ENCODE measurements at regions not wholly inside any gene's neighbourhood (a gene's known extent, or its start where the extent isn't known, plus 50 kb on each side); places are given as distances from the start of the nearest gene placed in this dataset.

- Histone ChIP-seq H3K36me3 (ENCODE audit: control insufficient read depth in 2 of 4, insufficient read depth in 4 of 4, low read length in 3 of 4) (no peaks in the 10 kb centered on the region), H3K79me1 (ENCODE audit: low read depth, low read length) (no peaks in the 10 kb centered on the region), H3K4me2 (ENCODE audit: insufficient read depth in 1 of 2, low read depth in 2 of 2, low read length in 2 of 2) (no peak overlapping the region), H2BK120ac (replicated peaks; ENCODE audit: low read depth, low read length) (no peak overlapping the region), H2BK5ac (ENCODE audit: low read depth, low read length) (no peak overlapping the region), H2BK15ac (ENCODE audit: low read length) (no peak overlapping the region), H3K27me3 (replicated peaks in 1 of 4; ENCODE audit: control insufficient read depth in 3 of 4, extremely low read depth in 1 of 4, insufficient read depth in 3 of 4, low read length in 3 of 4) (no peaks in the 10 kb centered on the region), H3K23ac (ENCODE audit: insufficient read length) (no peak overlapping the region), H3K4me3 (ENCODE audit: extremely low read depth in 1 of 4, insufficient read depth in 2 of 4, low read depth in 3 of 4, low read length in 4 of 4) (no peak overlapping the region), H3K18ac (ENCODE audit: extremely low read depth, low read length) (no peak overlapping the region), H3K56ac (replicated peaks; ENCODE audit: insufficient read length, low read depth, low read length) (no peak overlapping the region), H4K5ac (ENCODE audit: insufficient read length, low read depth, low read length) (no peak overlapping the region), H2BK20ac (ENCODE audit: low read length) (no peak overlapping the region), H3K9ac (replicated peaks in 1 of 4; ENCODE audit: extremely low read depth in 1 of 4, low read depth in 3 of 4, low read length in 3 of 4) (no peak overlapping the region), H2BK12ac (ENCODE audit: low read depth, low read length) (no peak overlapping the region), H3K79me2 (ENCODE audit: control insufficient read depth in 1 of 2, insufficient read depth in 2 of 2, low read length in 2 of 2) (no peaks in the 10 kb centered on the region), H3K4ac (replicated peaks; ENCODE audit: insufficient read length, low read depth, low read length) (no peak overlapping the region), H4K8ac (ENCODE audit: extremely low read depth, insufficient read depth, low read length) (no peak overlapping the region), H4K91ac (replicated peaks; ENCODE audit: insufficient read length, low read length) (no peak overlapping the region), H3K9me3 (ENCODE audit: insufficient read depth in 2 of 2, low read depth in 1 of 2, low read length in 1 of 2) (peaks cover 8 to 9% of the 10 kb centered on the region in 2 experiments; a peak in 3 of 4 replicates), H3K23me2 (ENCODE audit: low read depth, low read length) (no peaks in the 10 kb centered on the region), H4K20me1 (replicated peaks in 1 of 2; ENCODE audit: control insufficient read depth in 1 of 2, insufficient read depth in 2 of 2, low read length in 2 of 2) (no peaks in the 10 kb centered on the region), H3K27ac (ENCODE audit: low read depth, low read length) (no peak overlapping the region), H3K14ac (ENCODE audit: insufficient read length) (no peak overlapping the region), H3K4me1 (replicated peaks in 1 of 4; ENCODE audit: control insufficient read depth in 3 of 4, insufficient read depth in 4 of 4, low read length in 3 of 4) (no peaks in the 10 kb centered on the region), H2AFZ (ENCODE audit: low read length) (no peak overlapping the region), H2AK5ac (ENCODE audit: low read depth, low read length) (no peak overlapping the region)
- ChIA-PET CTCF (ENCODE audit: partially characterized antibody) (no interaction called here), POLR2A (ENCODE audit: partially characterized antibody) (interaction anchor here (1.4 kb wide), 1 partner anchor 290 kb away, joined by 3 read pairs; no protein-coding TSS in a partner anchor)
- no peak for TF ChIP-seq TAF1 (IDR thresholded peaks at IDR 0.05; ENCODE audit: low read depth, low read length)
- TF ChIP-seq MAX (IDR thresholded peaks at IDR 0.05) = no peak
- no peak for TF ChIP-seq SIN3A (conservative IDR thresholded peaks at IDR 0.05 in 1 of 2, IDR thresholded peaks at IDR 0.05 in 1 of 2; ENCODE audit: low read depth in 1 of 2, low read length in 2 of 2)
- TF ChIP-seq KDM1A (IDR thresholded peaks at IDR 0.05; ENCODE audit: borderline replicate concordance, low read length) = no peak
- DNase-seq (ENCODE audit: low read depth in 1 of 2, low spot score in 2 of 2) (peak in 1 of 2 experiments; percentile 20), FAIRE-seq (no peak)
- WGBS, 2 experiments (ENCODE audit: extremely low coverage in 1 of 2, insufficient coverage in 1 of 2, insufficient read length in 1 of 2, insufficient replicate concordance in 2 of 2, low coverage in 1 of 2, low lambda C conversion rate in 2 of 2, missing lambda C conversion rate in 1 of 2) = 95% methylated on average over 2 of the region's 3 CpGs; no CpG with 5 or more reads in 1 of the 2 experiments
Observed at GRCh38 chr3:134083626-134084241, 54.0 kb upstream of the SLCO2A1 start.

Data from H1 (cell line).